IPS DF 19.7 (cell line): ENCODE measurements at regions not wholly inside any gene's neighbourhood (a gene's known extent, or its start where the extent isn't known, plus 50 kb on each side); places are given as distances from the start of the nearest gene placed in this dataset.
"Not testable (repeated sequence)": the region's sequence is repeated elsewhere in the genome, so short reads cannot be mapped to it uniquely, and the experiment has no call there.

ENCODE experiments used
- DNase-seq: peaks from one replicate; pipeline ENCODE4 v3.0.0-alpha.2; 2013; ENCODE audit warnings: low read depth, low spot score

DNA sequence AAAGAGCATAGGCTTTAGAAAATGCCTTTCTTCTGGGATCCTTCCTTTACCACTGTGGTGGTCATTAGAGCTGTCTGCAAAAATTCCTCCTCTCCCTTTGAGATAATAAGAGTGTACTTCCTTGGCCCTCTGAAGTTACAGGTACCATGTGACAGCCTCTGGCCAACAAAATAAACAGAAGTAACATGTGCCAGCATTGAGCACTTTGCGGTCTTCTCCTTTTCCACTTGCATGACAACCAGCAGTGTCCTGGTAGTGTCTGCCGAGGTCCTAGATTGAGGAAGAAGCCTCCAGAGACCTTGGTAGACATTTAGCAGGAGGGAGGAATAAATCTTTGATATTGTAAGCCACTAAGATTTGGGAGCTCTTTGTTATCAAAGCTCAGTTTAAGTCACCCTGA, 87.5 kb upstream of the ARID1B start:
- no peak for DNase-seq

DNA sequence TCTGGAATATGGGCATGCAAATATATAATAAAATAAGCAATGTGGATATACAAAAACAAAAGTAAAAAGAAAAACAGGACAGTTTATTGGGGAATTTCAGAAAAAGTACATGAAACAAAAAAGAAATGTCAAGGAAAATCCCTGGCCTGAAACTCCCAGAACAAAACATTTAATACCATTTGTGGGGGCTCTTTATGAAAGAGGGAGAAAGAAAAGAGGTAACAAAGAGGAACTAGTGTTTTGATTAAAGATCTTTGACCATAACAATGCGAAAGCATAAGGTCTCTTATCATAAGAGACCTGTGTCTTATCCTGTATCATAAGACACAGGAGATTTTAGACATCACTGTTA, 88.6 kb upstream of the ARID1B start:
- no peak for DNase-seq

DNA sequence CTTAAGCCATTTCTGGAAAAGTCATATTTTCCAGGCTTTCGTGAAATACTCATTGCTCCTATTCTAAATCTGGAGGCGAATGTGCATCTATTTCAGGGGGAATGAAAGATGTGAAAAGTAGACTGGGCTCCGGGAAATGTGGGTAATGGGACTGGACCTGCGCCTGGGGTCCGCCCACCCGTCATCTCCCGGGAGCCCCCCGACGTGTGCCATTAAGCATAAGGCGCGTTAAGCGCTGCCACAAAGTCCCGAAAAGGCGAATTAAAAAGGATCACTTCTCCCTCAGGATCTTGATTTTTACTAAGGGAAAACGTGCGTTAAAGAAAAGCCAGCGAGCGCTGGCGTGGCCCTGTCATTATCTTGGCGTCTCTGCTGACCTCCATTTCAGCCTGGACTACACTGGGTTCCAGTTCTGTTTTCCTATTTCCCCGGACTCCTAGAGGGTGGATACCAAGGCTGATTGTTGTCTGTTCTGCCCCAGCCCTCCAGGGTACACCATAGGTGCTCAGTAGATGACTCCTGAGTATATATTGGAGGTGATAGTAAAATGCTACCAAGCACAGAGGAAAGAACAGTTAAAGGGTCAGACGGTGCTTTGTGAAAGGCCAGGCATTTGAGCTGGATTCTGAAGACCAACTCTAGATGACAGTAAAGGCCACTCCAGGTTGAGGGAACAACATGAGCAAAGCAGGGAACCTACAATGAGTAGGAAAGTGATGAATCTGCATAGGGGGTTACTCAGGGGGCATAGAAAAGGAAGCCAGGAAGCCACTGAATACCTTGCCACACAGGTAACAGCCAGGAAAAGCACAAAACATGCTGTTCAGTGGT, 89.2 kb upstream of the ARID1B start:
- peak; percentile 25 for DNase-seq

DNA sequence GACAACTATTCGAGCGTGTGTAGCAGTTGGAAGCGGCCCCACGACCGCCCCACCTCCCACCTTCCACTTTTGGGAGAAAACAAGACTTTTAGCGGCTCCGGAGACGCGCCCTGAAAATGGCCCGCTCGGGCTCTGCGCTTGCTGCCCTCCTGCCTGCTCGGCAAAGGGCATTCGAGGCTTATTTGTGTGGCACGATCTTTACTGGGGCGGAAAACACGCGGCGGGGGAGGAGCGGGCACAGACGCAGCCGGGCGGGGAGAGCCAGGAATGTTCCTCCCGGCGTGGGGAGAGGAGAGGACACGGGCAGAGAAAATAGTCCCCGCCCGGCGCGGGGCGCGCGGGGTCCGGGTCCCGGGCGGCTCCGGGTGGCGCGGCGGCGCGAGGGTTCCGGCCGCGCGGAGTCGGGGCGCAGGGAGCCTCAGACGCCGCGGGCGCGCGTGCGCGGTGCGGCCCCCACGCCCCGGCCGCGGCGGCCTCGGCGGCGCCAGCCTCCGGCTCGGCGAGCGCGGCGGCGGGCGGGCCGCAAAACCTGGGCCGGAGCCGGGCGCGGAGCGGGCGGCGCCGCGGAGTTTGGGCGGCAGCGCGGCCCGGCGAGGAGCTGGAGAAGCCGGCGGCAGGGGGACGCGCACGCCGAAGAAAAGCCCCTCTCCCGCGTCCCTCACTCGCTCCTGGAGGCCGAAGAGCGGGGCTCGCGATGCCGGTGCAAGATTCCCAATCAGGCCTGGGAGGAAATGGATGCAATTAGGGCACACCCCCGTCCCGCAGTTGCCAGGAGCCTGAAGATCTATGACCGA, 90.0 kb upstream of the ARID1B start:
- DNase-seq = no peak

DNA sequence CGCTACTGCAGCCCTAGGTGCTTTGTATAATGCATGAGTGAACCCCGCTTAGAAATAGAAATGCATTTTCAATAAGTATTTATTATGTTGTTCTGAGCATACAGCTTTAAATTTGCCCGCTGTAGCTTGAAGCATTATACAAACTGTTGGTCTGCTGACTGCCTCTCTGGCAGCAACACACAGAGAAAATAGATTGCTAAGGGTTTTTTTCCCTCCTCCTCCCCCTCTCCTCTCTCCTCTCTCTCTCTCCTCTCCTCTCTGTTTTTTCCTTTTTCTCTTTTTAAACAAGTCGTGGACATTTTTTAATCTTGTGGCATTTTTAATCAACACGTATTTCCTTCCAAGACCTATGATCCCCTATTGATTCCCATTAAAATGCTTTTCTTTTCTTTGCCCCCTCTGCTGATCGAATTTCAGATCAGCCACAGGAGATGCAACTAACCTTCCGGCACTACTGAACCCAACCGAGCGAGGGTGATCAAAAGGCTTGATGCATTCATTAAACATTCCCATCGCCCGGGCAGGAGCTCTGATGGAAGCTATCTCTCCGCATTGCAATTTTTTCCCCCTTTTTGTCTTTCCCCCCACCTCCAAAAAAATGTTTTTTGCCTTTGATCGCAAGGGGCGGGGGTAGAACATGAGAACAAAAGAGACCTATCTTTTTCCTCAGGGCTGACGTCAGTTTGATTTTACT, 90.7 kb upstream of the ARID1B start:
- no peak for DNase-seq

DNA sequence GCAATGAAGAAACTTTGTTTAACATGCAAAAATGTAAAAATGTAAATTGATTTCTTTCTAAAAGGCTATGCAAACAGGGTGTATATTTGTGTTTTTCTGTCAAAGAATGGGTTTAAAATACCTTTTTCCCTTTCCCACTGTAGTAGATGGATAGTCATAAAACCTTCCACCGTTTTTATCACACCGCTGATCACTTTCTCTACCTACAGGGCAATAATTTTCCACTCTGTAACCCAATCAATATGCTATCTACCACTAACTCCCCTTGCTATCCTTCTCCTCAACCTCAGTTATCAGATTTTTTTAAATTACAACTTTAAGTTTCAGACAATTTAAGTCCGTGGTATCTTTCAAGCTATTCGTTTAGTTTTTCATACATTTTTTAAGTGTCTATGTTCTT, 91.4 kb upstream of the ARID1B start:
- no peak for DNase-seq

DNA sequence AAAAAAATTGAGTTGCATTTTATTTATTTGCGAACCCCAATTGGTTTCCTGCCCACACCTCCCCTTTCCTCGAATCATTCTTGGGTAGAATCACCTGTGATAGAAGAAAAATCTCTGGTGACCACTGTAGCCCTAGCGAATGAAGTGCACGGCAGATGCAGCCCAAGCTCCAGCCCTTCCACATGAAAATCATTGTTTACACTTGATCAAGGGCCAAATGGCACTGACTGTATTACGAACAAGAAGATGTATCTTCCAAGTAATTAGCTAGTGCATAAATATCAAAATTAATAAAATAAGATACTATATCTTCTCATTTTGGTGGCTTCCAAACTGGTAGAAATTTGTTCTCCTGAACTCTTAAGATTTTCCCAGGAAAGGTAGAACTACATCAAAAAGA, 93.4 kb upstream of the ARID1B start:
- DNase-seq = no peak

DNA sequence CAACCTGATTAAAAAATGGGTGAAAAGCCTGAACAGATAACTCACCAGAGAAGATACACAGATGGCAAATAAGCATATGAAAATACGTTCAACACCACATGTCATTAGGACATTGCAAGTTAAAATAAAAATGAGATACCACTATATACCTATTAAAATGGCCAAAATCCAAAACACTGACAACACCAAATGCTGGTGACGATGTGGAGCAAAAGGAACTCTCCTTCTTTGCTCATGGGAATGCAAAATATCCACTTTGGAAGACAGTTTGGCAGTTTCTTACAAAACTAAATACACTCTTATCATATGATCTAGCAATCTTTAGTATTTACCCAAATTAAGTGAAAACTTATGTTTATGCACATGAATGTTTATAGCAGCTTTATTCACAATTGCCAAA, 100.5 kb upstream of the ARID1B start:
- no peak for DNase-seq

DNA sequence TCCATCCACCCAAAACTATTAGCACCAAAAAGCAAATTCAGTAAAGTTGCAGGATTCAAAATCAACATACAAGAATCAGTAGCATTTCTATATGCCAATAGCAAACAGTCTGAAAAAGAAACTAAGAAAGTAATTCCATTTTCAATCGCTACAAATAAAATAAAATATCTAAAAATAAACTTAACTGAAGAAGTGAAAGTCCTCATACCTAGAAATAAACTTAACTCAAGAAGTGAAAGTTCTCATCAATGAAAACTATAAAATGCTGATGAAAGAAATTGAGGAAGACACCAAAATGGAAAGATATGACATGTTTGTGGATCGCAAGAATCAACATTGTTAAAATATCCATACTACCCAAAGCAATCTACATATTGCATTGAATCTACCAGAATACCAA, 103.0 kb upstream of the ARID1B start:
- no peak for DNase-seq

DNA sequence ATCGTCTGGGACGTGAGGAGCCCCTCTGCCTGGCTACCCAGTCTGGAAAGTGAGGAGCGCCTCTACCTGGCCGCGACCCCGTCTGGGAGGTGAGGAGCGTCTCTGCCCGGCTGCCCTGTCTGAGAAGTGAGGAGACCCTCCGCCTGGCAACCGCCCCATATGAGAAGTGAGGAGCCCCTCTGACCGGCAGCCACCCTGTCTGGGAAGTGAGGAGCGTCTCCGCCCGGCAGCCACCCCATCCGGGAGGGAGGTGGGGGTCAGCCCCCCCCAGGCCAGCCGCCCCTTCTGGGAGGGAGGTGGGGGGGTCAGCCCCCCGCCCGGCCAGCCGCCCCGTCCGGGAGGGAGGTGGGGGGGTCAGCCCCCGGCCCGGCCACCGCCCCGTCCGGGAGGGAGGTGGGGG, 107.1 kb upstream of the ARID1B start:
- not testable (repeated sequence) for DNase-seq

DNA sequence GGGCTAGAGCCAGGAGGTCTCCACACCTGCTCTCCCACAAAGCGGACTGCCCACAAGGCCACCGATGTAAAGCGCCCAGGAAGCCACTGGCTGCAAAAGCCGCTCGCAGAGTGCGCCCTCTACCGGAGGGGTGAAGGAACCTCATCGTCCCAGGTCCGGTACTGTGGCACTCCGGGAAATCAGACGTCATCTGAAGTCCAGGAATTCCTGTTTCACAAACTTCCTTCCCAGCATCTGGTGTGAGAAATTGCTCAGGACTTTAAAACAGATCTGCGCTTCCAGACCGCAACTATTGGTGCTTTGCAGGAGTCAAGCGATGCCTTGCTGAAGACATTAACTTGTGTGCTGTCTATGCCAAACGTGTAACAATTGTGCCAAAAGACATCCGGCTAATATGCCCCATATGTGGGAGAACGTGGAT, 115.1 kb upstream of the ARID1B start:
- DNase-seq = no peak

DNA sequence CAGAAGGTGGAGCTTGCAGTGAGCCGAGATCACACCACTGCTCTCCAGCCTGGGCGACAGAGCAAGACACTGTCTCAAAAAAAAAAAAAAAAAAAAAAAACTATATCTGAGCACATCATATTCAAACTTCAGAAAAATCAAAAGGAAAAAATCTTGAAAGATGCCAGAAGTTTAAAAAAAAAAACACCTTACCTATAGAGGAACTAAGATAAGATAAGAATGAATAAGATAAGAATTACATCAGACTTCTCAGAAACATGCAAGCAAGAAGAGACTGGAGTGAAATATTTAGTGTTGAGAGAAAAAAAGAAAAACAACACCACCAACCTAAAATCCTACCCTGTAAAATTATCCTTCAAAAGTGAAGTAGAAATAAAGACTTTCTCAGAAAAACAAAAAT, 116.8 kb upstream of the ARID1B start:
- DNase-seq = no peak

DNA sequence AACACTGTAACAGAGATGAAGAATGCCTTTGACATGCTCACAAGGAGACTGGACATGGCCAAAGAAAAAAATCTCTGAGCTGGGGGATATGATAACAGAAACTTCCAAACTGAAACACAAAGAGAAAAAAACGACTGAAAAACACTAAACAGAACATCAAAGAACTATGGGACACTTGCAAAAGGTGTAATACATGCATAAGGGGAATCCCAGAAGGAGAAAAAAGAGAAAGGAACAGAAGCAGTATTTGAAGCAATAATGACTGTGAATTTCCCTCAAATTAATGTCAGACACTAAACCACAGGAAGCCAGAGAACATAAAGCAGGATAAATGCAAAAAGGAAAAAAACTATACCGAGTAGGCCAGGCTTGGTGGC, 117.4 kb upstream of the ARID1B start:
- DNase-seq = no peak

DNA sequence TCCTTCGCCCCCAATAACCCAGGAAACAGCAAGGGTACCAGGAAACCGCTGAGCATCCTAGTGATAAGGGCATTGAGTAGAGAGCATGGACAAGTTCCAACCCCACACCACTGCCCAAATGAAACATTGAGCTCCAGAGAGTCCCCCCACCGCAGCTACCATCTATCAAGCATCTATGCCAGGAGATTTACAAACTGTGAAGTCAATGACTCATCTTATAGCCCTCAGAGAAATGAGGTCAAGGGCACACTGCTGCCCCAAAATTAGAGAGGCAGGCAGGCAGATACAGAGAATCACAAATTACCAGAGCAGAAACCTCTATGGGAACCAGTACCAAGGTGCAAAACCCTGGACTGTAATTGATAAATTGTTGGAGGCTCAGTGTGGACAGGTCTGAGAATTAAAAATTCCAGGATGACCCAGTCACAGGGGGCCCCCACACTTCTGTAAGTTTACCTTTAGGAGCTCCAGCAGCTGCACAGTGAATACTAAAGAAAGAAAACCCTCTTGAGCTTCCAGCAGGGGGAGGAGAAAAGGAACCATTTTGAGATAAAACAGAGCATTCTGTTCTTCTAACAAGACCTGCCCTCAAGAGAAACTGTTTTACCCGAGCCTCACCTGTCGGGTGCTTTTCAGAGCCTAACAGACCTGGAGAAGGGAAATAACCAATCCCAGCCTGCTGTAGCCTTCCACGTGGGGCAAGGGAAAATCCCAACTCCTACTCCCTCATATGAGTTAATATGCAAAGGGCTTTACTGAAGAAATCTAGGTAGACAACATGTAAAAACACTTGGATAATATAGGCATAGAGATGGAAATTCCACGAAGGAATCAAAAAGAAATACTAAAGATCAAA, 118.0 kb upstream of the ARID1B start:
- DNase-seq = no peak

DNA sequence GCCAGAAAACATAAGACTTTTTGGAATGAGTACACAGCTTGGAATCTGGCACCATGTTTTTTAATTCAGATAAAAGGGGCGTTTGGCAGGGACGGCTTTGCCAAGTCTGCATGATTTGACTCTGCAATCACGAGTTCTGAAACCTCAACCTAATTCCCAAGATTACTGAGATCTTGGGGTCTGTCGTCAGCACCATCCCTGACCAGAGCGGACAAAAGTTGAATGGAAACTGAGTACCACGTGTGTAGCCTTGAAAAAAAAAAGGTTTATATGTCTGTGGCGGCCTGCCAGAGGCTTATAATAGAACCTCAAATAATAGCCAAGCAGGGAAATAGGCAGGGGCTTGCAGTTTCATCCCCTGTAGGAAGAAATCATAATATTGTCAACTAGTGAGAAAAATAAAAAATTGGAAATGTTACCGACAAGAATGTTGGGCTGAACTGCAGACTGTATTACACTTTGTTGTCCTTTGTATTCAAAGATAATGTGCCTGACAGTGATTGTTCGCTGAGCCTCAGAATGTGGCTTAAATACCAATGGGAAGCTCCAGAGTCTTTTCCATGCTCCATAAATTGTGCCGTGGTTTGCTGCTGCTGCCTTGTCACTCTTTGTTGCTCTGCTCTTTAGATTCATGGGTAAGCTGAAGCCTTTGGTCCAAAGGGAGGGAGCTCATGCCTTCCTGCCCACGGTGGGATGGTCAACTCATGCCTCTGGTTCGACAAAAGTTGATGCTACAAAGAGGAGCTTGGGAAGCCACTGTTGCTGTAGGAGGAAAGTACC, 118.8 kb upstream of the ARID1B start:
- DNase-seq = no peak

DNA sequence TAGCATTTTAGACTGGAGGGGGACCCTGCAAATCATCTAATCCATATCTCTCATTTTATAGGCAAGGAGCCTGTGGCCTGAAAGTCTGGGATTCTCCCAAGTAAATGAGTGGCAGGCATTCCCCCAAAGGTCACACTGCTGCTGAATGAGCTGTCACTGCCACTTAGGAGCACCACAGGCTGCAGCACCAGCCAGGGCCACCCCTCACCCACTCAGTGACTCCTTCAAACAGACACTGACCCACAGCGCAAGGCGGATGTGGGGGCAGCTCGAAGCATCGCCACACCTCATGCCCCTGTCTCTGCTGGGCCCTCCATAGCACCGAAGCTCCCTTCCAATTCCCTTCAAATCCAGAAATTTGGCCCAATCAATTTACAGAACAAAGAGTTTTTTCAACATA, 119.9 kb upstream of the ARID1B start:
- DNase-seq = no peak

DNA sequence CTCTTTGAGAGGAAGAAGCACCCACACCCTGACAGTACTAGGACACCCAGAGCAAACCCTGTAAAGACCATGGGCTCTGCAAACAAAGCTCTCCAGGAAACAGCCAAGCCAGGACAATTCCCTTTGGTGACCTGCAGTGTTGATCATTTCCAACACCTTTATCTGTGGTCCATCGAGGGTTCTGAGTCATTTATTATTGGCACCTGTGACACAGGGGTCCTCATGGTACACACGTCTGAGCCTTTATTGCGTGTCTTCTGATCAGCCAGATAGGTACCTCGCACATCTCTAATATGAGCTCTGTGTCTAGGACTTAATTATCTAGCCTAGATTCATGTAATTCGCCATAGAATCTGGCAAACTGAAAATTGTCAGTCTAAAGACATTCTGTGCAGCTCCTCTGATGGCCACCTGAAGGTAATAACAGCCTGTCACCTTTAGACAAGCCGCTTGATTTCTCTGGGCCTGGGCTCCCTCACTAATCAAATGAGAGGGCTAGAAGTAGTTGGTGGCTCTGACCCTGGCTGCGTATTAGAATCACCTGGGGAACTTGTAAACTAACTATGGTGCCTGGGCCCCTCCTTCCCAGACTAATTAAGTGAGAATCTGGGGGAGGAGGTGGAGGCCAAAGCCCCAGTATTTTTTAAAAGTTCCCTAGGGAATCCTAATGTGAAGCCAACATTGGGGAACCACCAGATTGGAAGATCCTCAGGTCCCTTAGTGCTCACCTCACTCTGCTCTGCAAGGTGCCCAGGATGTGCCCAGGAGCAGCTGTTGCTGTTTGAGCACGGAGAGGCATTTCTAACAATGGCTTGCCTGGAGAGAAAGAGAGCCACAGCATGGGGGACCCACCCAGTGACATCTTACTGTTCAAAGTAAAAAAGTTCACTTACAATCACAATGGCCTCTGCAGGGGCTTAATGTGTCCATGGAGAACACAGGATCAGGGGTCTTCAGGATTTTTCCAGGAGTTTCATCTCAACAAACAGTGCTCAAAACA, 122.0 kb upstream of the ARID1B start:
- DNase-seq = peak; percentile 65

DNA sequence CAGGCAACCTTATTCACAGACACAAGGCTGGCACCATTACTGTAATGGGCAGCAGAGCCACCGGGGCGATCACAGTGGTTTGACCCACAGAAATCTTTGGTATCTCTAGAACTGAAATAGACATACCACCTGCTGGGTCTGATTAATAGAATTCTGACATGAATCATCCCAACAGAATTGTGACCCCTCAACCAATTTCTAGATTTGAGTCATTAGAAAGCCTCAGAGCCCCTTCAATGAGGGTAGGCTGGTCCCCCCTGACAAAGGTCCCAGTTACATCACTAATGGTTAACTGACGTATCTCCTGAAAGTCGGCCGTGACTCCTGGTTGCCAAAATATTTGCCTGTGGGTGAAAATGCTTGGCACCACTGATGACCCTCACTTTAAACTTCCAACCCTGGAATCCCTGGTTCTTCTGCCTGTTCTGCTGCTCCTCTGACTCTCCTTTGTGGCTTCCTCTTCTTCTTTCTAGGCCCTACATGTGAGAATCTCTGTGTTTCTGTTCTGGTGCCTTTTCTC, 124.9 kb upstream of the ARID1B start:
- no peak for DNase-seq

DNA sequence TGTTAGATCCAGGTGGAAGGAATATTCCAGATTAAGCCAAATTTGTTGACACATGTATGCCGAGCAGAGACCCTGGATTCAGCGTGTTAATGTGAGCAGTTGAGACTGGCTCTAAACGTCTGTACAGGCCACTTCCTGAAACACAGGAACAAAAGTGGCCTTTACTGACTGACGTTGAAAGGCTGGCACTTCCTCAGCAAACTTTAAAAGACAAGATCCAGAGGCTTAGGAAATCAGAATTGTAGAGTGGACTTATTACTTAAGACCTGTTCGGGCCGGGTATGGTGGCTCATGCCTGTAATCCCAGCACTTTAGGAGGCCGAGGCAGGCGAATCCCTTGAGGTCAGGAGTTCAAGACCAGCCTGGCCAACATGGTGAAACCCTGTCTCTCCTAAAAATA, 125.7 kb upstream of the ARID1B start:
- DNase-seq = no peak
